ENCODE measurements at regions not wholly inside any gene's neighbourhood (a gene's known extent, or its start where the extent isn't known, plus 50 kb on each side); places are given as distances from the start of the nearest gene placed in this dataset.
"Not testable (repeated sequence)": the region's sequence is repeated elsewhere in the genome, so short reads cannot be mapped to it uniquely, and the experiment has no call there.

DNA sequence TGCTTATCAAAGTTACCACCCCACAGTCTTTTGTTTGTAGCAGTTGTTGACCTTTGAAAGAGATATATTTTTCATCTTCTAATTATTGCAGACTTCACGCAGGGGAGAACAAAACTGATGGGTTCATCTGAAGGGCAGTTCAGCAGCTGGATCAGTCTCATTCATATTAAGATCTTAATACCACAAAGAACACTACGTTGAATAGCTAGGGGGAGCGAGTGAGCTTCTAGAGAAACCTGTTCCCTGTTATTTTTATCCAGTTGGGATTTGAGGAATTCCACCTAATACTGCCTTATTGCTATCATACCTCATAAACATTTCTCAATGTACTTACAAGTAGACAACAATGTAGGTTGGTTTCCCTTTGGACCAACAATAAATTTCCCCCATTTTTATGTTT, 306.1 kb upstream of the KIF2B start:
- H3K27me3 Mint-ChIP-seq (ENCODE audit: low read depth): no peaks in the 10 kb centered on the region
- no peak for DNase-seq (ENCODE audit: low spot score)
- H3K27ac Mint-ChIP-seq: no peak overlapping the region
- H3K4me3 Mint-ChIP-seq: no peak overlapping the region
- H3K9me3 Mint-ChIP-seq: peaks cover 47% of the 10 kb centered on the region
- H3K36me3 Mint-ChIP-seq (ENCODE audit: low read depth): no peaks in the 10 kb centered on the region
- H3K4me1 Mint-ChIP-seq (ENCODE audit: low read depth): no peaks in the 10 kb centered on the region

DNA sequence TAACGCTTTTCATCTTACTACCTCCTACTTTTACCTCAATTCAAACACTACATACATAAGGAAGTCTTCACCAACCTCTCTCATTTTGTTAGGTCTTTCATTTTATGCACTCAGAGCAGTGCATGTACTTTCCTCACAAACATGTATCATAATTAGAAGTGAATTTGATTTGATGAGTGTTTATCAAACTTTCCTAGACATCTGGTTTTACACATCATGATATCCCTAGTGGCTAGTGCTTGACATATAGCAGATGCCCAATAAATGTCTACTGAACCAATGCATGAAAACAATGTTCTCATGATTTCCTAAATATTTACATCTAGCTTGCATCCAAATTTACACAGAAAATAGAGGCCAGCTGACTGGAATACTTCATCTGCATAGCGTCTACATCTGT, 323.4 kb upstream of the KIF2B start:
- Mint-ChIP-seq H3K4me1 (ENCODE audit: low read depth) (no peaks in the 10 kb centered on the region), H3K27ac (no peak overlapping the region), H3K4me3 (no peak overlapping the region), H3K36me3 (ENCODE audit: low read depth) (no peaks in the 10 kb centered on the region), H3K9me3 (peaks cover 29% of the 10 kb centered on the region), H3K27me3 (ENCODE audit: low read depth) (no peaks in the 10 kb centered on the region)
- no peak for DNase-seq (ENCODE audit: low spot score)

DNA sequence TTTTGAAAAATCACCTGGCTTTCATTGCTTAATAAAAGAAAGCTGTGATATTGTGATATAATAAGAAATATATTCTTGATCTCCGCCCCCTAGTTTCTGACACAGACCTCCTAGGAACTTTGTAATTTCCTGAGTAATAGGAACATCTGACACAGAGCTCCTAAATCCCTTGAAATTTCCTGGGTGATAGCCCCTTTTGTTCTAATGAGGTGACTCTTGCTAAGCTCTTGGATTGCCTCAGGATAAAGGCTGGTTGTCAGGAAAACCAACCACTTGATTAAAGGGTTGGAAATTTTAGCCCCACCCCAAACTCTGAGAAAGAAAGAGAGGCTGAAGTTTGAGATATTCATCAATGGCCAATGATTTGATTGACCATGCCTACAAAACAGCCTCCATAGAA, 326.4 kb upstream of the KIF2B start:
- no peaks in the 10 kb centered on the region for H3K36me3 Mint-ChIP-seq (ENCODE audit: low read depth)
- no peak overlapping the region for H3K27ac Mint-ChIP-seq
- no peaks in the 10 kb centered on the region for H3K4me1 Mint-ChIP-seq (ENCODE audit: low read depth)
- no peak overlapping the region for H3K4me3 Mint-ChIP-seq
- no peak for DNase-seq (ENCODE audit: low spot score)
- H3K9me3 Mint-ChIP-seq: peaks cover 27% of the 10 kb centered on the region
- no peaks in the 10 kb centered on the region for H3K27me3 Mint-ChIP-seq (ENCODE audit: low read depth)

DNA sequence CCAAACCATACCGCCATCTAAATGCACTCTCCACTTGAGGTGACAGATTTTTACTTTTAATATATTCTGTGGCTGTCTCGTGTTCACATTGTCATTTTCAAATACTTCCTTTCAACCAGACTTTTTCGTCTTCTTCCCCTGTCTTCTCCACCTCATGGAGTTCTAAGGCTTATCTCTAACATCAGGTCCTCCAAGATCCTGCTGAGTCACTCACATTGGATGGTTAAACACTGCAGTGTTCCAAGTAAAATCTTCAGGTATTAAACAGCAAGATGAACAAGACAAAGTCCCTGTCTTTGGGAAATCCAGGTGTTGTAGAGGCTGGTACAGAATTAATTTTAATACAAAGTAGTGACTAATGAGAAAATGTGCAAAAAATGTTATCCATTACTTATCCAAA, 330.2 kb upstream of the KIF2B start:
- no peaks in the 10 kb centered on the region for H3K4me1 Mint-ChIP-seq (ENCODE audit: low read depth)
- no peak overlapping the region for H3K27ac Mint-ChIP-seq
- no peaks in the 10 kb centered on the region for H3K27me3 Mint-ChIP-seq (ENCODE audit: low read depth)
- DNase-seq (ENCODE audit: low spot score): no peak
- no peaks in the 10 kb centered on the region for H3K36me3 Mint-ChIP-seq (ENCODE audit: low read depth)
- H3K4me3 Mint-ChIP-seq: no peak overlapping the region
- peaks cover 21% of the 10 kb centered on the region for H3K9me3 Mint-ChIP-seq

DNA sequence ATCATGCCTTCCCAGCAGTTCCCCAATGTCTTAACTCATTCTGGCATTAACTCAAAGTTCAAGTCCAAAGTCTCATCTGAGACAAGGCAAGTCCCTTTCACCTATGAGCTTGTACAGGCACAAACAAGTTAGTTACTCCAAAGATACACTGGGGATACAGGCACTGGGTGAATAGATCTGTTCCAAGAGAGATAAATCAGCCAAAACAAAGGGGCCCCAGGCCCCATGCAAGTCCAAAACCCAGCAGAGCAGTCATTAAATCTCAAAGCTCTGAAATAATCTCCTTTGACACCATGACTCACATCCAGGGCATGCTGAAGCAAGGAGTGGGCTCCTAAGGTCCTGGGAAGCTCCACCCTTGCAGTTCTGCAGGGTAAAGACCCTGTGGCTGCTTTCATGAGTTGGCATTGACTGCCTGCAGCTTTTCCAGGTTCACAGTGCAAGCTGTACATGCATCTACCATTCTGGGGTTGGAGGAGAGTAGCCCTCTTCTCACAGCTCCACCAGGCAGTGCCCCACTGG, 332.2 kb upstream of the KIF2B start:
- Mint-ChIP-seq H3K4me3 (no peak overlapping the region), H3K36me3 (ENCODE audit: low read depth) (no peaks in the 10 kb centered on the region), H3K27ac (no peak overlapping the region), H3K4me1 (ENCODE audit: low read depth) (no peaks in the 10 kb centered on the region), H3K27me3 (ENCODE audit: low read depth) (no peaks in the 10 kb centered on the region), H3K9me3 (peaks cover 16% of the 10 kb centered on the region)
- DNase-seq (ENCODE audit: low spot score): no peak

DNA sequence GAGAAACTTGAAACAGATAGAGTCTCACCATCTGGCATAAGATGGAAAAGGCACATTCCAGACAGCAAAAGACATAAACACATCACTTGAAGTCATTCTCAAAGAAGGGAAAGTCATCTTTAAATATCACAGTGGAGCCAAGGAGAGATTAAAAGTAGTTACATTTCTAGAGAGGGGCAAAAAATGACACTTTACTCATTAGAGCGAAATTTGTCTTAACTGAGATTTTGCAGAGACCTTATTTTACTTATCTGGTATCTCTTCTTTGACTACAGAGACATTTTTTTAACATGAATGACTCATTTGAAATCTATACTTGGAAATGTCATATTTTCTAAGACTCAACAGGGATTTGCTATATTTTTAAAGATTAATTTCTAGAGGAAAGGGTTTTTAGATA, 339.0 kb upstream of the KIF2B start:
- DNase-seq (ENCODE audit: low spot score): no peak
- Mint-ChIP-seq H3K36me3 (ENCODE audit: low read depth) (no peaks in the 10 kb centered on the region), H3K27me3 (ENCODE audit: low read depth) (no peaks in the 10 kb centered on the region), H3K4me3 (no peak overlapping the region), H3K9me3 (peaks cover 38% of the 10 kb centered on the region), H3K27ac (no peak overlapping the region), H3K4me1 (ENCODE audit: low read depth) (no peaks in the 10 kb centered on the region)

DNA sequence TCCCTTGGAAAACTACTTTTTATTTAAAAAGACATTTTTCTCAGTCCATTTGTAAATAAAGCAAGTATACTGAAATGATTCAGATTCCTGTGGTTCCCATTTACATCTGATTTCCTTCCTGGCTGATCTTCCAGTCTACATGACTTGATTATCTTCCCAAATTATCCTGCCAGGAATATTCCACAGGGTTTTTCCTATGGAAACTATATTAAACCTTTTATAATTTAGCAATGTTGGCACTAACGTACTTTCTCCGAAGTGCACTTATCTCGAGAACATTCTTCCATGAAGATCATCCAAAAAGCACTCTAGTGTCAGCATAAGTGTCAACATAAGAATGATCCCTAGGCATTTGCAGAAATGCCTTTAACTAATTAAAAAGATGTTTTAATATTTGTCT, 347.7 kb upstream of the KIF2B start:
- H3K9me3 Mint-ChIP-seq: peaks cover 38% of the 10 kb centered on the region
- H3K4me1 Mint-ChIP-seq (ENCODE audit: low read depth): no peaks in the 10 kb centered on the region
- no peak overlapping the region for H3K4me3 Mint-ChIP-seq
- H3K27me3 Mint-ChIP-seq (ENCODE audit: low read depth): no peaks in the 10 kb centered on the region
- H3K27ac Mint-ChIP-seq: no peak overlapping the region
- DNase-seq (ENCODE audit: low spot score): no peak
- no peaks in the 10 kb centered on the region for H3K36me3 Mint-ChIP-seq (ENCODE audit: low read depth)

DNA sequence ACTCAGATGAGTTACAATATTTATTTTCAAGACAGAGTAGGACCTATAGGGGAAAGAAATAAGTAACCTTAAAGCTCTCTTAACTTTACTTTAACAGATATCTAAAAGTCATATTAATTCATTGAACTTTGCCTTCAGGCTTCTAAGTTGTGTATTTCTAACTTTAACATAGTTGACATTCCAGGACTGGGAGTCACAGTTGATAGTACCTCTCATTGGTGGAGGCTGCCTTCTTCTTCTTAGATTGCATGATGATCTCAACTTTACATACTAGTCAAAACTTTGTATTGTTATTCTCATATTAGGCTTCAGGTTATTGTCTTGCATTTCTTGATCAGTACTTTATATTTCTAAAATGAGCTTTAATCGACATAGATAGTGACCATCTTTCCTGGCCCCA, 350.1 kb upstream of the KIF2B start:
- no peaks in the 10 kb centered on the region for H3K27me3 Mint-ChIP-seq (ENCODE audit: low read depth)
- peaks cover 32% of the 10 kb centered on the region for H3K9me3 Mint-ChIP-seq

DNA sequence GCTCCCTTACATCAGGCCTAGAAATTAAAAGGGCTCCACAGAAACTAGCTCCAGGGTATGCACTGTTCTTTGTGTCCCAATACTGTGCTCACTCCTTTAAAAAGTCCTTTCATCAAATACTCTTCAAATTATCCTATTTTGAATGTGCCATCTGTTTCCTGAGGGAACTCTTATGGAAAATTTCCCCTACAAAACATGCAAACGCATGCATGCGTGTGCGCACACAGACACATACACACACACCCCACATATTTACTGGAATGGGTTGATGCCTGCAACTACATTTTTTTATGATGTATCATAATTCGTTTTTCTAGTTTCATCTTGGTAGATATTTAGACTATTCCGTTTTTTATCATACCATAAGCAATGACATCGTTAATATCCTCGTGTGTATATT, 351.2 kb upstream of the KIF2B start:
- H3K4me1 Mint-ChIP-seq (ENCODE audit: low read depth): no peaks in the 10 kb centered on the region
- H3K9me3 Mint-ChIP-seq: peaks cover 25% of the 10 kb centered on the region
- no peak overlapping the region for H3K4me3 Mint-ChIP-seq
- no peak overlapping the region for H3K27ac Mint-ChIP-seq
- H3K27me3 Mint-ChIP-seq (ENCODE audit: low read depth): no peaks in the 10 kb centered on the region
- no peaks in the 10 kb centered on the region for H3K36me3 Mint-ChIP-seq (ENCODE audit: low read depth)
- DNase-seq (ENCODE audit: low spot score): no peak

More for the DNA sequence above, 350.1 kb upstream of the KIF2B start:
- Mint-ChIP-seq H3K27ac (no peak overlapping the region), H3K4me1 (ENCODE audit: low read depth) (no peaks in the 10 kb centered on the region), H3K36me3 (ENCODE audit: low read depth) (no peaks in the 10 kb centered on the region), H3K4me3 (no peak overlapping the region)
- DNase-seq (ENCODE audit: low spot score): no peak

DNA sequence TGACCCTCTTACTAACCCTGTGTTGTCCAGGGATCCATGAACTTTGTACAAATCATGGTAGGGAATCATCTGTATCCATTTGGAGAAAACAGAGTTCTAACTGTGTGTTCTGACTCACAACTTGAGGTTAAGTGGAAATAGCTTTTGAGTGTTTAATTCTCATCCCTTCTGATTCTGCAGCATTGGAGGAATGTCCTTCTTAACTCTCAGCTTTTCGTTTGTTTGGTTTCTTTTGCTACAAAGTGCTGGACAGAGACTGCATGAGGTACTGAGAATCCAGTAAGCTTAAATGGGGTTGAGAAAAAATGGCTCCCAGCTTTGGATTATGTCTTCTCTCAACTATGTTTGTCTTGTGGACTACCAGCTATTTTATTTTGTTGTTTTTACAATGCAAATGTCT, 352.1 kb upstream of the KIF2B start:
- Mint-ChIP-seq H3K4me1 (ENCODE audit: low read depth) (no peaks in the 10 kb centered on the region), H3K9me3 (peaks cover 30% of the 10 kb centered on the region), H3K27ac (no peak overlapping the region), H3K4me3 (no peak overlapping the region), H3K36me3 (ENCODE audit: low read depth) (no peaks in the 10 kb centered on the region), H3K27me3 (ENCODE audit: low read depth) (no peaks in the 10 kb centered on the region)
- DNase-seq (ENCODE audit: low spot score): no peak

DNA sequence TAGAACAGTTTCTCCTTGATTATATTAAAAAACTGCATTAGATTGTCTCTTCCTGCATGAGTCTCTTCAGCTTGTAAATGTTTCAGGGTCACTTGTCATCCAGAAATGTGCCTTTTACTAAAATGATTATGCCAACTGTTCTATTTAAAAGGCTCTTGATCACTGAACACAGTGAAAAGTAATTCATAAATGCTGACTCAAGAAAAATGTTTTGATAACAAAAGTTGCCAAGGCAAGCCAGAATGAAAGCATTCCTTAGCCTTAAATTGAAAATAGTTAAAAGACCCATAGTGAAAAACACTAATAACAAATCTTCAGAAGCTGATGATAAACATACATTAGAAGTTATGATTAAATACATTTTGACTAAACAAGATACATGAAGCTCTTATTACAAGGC, 356.0 kb upstream of the KIF2B start:
- Mint-ChIP-seq H3K36me3 (ENCODE audit: low read depth) (no peaks in the 10 kb centered on the region), H3K27ac (no peak overlapping the region), H3K9me3 (peaks cover 26% of the 10 kb centered on the region), H3K4me3 (no peak overlapping the region), H3K27me3 (ENCODE audit: low read depth) (no peaks in the 10 kb centered on the region), H3K4me1 (ENCODE audit: low read depth) (no peaks in the 10 kb centered on the region)
- no peak for DNase-seq (ENCODE audit: low spot score)

DNA sequence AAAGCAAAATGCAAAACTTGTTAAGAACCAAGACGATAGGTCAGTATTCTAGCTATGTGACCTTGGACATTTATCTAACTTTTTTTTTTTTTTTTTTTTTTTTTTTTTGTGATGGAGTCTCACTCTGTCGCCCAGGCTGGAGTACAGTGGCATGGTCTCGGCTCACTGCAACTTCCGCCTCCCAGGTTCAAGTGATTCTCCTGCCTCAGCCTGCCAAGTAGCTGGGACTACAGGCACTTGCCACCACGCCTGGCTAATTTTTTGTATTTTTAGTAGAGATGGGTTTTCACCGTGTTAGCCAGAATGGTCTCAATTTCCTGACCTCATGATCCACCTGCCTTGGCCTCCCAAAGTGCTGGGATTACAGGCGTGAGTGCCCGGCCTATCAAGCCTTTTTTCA, 358.3 kb upstream of the KIF2B start:
- not testable (repeated sequence) for H3K27ac Mint-ChIP-seq; DNase-seq (ENCODE audit: low spot score); H3K36me3 Mint-ChIP-seq (ENCODE audit: low read depth); H3K27me3 Mint-ChIP-seq (ENCODE audit: low read depth); H3K4me1 Mint-ChIP-seq (ENCODE audit: low read depth); H3K4me3 Mint-ChIP-seq
- peaks cover 39% of the 10 kb centered on the region for H3K9me3 Mint-ChIP-seq

DNA sequence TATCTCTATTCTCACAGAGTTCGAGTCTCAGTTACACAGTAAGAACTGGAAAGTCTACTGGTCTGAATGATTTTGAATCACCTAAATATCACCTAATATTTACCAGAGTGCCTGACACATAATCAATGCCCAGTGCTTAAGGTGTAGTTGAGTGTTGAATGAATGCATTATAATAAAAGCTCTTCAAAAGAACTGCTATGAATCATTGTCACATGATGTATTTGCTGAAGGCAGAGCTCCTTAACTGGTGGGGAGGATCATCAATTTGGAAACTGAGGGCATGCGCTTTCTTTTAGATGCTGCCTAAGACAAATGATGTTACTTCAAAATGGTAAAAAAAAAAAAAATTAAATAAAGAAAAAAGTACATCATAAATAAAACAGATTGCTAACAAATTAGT, 359.4 kb upstream of the KIF2B start:
- Mint-ChIP-seq H3K36me3 (ENCODE audit: low read depth) (no peaks in the 10 kb centered on the region), H3K9me3 (peaks cover 45% of the 10 kb centered on the region), H3K27ac (no peak overlapping the region), H3K4me3 (no peak overlapping the region), H3K4me1 (ENCODE audit: low read depth) (no peaks in the 10 kb centered on the region), H3K27me3 (ENCODE audit: low read depth) (no peaks in the 10 kb centered on the region)
- no peak for DNase-seq (ENCODE audit: low spot score)

DNA sequence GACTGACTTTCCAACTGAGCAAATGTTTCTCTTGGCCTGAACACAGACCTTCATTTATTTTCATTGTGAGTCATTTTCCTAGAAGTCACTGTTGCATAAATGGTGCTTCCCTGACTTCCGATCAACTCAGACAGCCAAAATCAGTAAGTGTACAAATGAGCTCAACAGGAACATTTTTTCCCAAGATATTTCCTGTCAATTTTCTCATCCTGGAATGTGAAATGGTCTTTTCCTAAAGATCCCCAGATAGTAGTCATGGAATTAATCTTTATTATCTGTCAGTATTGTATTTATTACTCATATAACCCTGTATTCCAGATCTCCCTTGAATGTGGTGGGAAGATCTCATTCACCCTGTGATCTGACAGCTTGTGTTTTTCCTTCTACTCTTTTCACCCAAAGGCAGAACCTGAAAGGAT, 360.3 kb upstream of the KIF2B start:
- Mint-ChIP-seq H3K27ac (no peak overlapping the region), H3K36me3 (ENCODE audit: low read depth) (no peaks in the 10 kb centered on the region)
- DNase-seq (ENCODE audit: low spot score): no peak

DNA sequence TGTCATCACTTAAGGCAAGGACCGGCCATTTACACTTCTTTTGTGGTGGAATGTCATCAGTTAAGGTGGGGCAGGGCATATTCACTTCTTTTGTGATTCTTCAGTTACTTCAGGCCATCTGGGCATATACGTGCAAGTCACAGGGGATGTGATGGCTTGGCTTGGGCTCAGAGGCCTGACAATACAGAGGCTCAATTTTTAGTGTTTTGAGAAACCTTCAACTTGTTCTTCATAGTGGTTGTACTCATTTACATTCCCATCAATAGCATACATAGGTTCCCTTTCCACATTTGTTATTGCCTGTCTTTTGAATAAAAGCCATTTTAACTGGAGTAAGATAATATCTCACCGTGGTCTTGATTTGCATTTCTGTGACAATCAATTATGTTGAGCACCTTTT, 366.8 kb upstream of the KIF2B start:
- H3K27me3 Mint-ChIP-seq (ENCODE audit: low read depth); H3K4me3 Mint-ChIP-seq; H3K27ac Mint-ChIP-seq; H3K36me3 Mint-ChIP-seq (ENCODE audit: low read depth); H3K4me1 Mint-ChIP-seq (ENCODE audit: low read depth); DNase-seq (ENCODE audit: low spot score): not testable (repeated sequence)
- peaks cover 35% of the 10 kb centered on the region for H3K9me3 Mint-ChIP-seq

More for the DNA sequence above, 360.3 kb upstream of the KIF2B start:
- H3K9me3 Mint-ChIP-seq: peaks cover 41% of the 10 kb centered on the region
- H3K4me1 Mint-ChIP-seq (ENCODE audit: low read depth): no peaks in the 10 kb centered on the region
- H3K4me3 Mint-ChIP-seq: no peak overlapping the region
- no peaks in the 10 kb centered on the region for H3K27me3 Mint-ChIP-seq (ENCODE audit: low read depth)

All from T-helper 2 cell treated with Interferon-gamma antibody and Interleukin-4, amounts not matched to agents 5 μg/mL and 100 μg/mL, for 36 hours (primary cell).